GM21381 (cell line): ENCODE measurements at regions not wholly inside any gene's neighbourhood (a gene's known extent, or its start where the extent isn't known, plus 50 kb on each side); places are given as distances from the start of the nearest gene placed in this dataset.
"Not testable (repeated sequence)": the region's sequence is repeated elsewhere in the genome, so short reads cannot be mapped to it uniquely, and the experiment has no call there.

Source experiments
- ATAC-seq: cut with Tn5 transposase; IDR thresholded peaks from one replicate; pipeline ENCODE4 v1.9.1; 2021; ENCODE audit warnings: mild to moderate bottlenecking, moderate library complexity; ENCODE audit not compliant: unreplicated experiment

DNA sequence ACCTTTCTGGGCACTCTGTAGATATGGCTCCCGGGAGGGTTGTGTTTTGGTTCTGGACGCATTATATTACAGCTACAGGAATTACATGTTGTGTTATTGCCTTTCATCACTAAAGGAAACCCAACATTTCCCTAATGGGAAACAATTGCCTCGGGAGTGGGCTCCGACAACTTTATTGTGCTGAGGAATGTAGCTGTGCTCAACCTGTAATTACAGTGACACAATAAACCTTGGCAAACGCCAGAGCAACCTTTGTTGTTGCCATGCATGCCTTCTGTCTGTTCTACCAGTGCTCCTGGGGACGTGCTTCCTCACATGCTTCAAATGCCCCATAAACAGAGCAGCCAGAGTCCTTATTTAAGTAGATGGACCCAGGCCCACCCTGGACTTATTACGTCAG, 182.4 kb downstream of the DIRAS2 start:
- no peak for ATAC-seq

DNA sequence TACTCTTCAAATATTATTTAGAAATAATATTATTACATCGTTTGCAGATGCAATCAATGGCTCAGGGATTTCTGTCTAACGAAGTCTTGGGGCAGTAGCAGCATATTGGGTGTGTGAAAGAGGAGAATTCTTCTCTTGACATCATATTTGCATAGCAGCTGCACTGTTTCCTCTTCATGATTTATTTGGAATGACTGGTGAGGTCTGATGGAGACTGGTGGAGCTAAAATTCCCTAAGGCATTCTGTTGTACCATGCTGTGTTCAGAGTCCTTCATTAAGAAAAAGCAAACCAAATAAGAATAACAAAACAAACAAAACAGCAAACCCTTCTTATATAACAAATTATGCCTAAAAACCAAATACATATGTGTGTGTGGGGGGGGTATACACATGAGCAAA, 177.6 kb downstream of the DIRAS2 start:
- ATAC-seq: no peak

DNA sequence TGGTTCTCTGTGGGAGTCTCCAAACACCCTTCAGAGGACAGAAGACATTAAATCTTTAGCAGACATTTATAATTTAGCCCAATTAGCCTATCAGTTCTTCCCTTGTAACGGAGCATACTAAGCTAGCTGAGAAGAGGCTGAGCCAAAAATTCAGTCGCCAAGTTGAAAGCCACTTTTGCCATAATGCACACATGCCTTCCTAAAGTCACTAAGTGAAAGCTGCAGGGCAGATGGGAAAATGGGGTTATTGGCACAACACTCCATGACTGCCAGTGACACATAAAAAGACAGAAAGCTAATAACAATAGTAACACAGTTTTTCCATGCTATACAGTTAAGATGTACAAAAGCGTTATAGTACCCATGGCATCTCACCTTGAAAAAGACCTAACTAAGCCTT, 176.2 kb downstream of the DIRAS2 start:
- no peak for ATAC-seq

GRCh38 chr9:90469435-90469834, 173.2 kb downstream of the DIRAS2 start:
- no peak for ATAC-seq

DNA sequence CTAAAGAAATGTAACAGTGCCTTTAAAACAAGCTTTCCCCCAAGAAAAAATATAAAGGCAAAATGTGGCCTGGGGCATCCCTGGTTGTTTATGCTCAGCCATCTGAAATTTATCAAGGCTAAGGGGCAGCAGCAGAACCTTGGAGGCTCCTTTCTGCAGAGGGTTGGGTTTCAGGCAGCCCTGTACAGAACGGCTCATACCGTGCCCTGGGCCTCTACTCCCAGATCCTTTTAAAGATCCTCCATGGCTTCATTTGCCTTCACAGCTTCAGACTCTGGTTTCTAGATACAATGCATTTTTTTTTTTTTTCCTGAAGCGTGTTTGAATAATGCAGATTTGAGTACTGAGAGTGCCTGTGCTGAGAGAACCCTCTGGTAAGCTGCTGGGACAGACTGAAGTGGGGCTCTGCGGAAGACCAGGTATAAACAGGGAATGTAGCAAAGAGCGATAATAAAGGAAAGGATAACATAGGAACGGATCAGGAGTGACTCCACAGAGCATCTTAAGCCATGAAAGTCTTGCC, 172.7 kb downstream of the DIRAS2 start:
- no peak for ATAC-seq

DNA sequence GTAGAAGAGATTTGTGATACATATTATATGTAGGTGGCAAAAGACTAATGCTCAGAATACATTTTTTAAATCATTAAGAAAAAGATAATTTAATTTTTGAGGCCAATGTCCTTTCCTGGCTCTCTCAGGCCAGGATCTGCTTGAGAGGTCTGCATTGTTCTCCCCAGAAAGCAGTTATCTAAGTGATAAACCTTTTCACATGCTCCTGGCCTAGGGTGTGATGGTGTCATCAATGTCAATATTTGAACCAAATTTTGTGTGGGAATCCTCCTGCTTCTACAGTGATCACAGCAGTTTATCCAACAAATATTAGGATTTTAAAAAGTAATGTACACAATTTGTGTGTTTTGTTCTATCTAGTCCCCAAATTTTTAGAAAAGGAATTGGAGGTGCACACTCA, 166.6 kb downstream of the DIRAS2 start:
- no peak for ATAC-seq

- ATAC-seq: no peak
Measured at GRCh38 chr9:90477535-90477934, 165.1 kb downstream of the DIRAS2 start.

GRCh38 chr9:90478821-90479220, 163.8 kb downstream of the DIRAS2 start:
- no peak for ATAC-seq

DNA sequence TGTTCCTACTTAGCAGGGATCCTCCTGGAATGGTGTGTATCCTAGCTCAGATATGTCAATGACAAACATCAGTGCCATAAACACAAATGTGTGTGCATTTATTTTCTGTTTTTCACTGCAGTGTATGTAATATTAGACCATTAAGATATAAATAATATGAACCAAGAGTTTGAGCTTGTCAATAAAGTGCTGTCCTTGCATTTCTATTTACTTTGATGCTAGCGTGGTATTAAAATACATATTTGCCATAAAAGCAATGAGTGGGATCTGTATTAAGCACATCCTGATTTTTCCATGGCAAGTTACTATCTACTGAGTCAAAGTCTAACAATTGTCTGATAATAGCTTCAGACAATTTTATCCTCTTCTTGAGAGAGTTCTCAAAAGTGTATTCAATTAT, 157.6 kb downstream of the DIRAS2 start:
- ATAC-seq: no peak

GRCh38 chr9:90489066-90489465, 153.6 kb downstream of the DIRAS2 start:
- ATAC-seq: no peak

DNA sequence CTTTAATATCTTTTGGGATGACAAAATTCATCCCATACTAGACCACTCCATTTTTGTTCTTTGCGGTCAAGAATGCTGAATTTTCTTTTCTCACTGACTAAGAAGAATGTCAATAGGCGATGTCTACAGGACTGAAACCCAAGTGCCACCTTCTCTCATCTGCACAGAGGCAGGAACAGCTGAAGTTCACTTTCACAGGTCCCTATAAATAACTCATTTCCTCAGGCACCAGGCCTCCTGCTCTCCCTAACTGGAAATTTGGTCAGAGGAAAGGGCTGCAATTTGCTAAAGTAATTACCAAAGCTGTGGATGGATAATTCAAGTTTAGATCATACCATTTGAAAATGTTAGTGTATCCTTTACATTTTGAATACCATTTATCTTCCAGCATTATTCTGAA, 142.9 kb downstream of the DIRAS2 start:
- ATAC-seq: no peak

- no peak for ATAC-seq
Measured at GRCh38 chr9:90502134-90502533, 140.5 kb downstream of the DIRAS2 start.

GRCh38 chr9:90504486-90504885, 138.1 kb downstream of the DIRAS2 start:
- ATAC-seq: peak; percentile 59

- ATAC-seq: no peak
Measured at GRCh38 chr9:90505695-90506094, 136.9 kb downstream of the DIRAS2 start.

DNA sequence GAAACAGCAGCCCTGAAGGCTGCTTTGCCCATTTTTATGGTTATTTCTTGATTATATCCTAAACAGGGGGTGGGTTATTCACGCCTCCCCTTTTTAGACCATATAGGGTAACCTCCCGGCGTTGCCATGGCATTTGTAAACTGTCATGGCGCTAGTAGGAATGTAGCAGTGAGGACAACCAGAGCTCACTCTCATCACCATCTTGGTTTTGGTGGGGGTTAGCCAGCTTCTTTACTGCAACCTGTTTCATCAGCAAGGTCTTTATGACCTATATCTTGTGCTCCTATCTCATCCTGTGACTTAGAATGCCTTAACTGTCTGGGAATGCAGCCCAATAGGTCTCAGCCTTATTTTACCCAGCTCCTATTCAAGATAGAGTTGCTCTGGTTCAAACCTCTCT, 136.2 kb downstream of the DIRAS2 start:
- not testable (repeated sequence) for ATAC-seq

GRCh38 chr9:90507621-90508020, 135.0 kb downstream of the DIRAS2 start:
- ATAC-seq: no peak

DNA sequence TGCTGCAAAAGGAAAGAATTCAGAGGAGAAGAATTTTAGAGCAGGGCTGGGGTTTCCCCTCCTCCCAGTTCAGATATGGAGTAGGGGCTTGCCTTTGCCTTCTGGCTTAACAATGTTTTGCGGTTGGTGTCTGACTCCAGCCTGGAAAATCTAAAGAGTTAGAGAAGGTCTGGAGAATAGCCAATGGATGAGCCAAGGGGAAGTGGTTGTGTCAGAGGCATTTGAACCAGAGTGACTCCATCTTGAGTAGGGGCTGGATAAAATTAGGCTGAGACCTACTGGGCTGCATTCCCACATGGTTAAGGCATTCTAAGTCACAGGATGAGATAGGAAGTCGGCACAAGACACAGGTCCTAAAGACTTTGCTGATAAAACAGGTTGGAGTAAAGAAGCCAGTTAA, 133.7 kb downstream of the DIRAS2 start:
- no peak for ATAC-seq

DNA sequence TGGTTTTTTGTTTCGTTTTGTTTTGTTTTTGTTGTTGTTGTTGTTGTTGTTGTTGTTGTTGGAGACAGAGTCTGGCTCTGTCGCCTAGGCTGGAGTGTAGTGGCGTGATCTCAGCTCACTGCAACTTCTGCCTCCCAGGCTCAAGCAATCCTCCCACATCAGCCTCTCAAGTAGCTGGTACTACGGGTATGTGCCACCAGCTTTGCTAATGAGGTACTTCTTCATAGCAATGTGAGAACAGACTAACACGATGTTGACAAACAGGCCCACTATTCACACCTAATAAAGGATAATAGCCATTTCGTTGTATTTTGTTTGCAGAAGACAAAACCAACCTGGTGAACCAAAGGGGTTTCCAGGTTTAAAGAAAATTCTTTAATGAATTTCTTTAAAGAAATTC, 130.9 kb downstream of the DIRAS2 start:
- ATAC-seq: no peak

- no peak for ATAC-seq
Measured at GRCh38 chr9:90514877-90515276, 127.7 kb downstream of the DIRAS2 start.

- ATAC-seq: no peak
Measured at GRCh38 chr9:90515510-90515909, 127.1 kb downstream of the DIRAS2 start.

DNA sequence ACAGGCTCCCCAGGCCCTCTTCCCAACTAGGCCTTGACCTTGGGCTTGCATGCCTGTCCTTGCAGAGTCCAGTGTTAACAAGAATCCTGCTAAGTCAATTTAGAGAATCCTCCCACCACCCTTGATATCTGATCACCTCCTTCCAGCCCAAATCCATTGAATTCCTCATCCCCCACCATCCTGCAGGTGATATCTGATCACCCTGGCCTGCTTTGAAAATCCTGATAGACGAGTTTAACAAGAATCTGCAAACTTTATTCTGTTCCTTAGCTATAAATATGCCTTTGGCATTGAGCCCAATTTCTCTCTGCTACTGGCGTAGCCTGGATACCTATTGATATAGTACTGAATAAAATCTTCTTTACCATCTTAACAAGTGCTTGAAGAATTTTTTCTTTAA, 125.5 kb downstream of the DIRAS2 start:
- ATAC-seq: no peak

DNA sequence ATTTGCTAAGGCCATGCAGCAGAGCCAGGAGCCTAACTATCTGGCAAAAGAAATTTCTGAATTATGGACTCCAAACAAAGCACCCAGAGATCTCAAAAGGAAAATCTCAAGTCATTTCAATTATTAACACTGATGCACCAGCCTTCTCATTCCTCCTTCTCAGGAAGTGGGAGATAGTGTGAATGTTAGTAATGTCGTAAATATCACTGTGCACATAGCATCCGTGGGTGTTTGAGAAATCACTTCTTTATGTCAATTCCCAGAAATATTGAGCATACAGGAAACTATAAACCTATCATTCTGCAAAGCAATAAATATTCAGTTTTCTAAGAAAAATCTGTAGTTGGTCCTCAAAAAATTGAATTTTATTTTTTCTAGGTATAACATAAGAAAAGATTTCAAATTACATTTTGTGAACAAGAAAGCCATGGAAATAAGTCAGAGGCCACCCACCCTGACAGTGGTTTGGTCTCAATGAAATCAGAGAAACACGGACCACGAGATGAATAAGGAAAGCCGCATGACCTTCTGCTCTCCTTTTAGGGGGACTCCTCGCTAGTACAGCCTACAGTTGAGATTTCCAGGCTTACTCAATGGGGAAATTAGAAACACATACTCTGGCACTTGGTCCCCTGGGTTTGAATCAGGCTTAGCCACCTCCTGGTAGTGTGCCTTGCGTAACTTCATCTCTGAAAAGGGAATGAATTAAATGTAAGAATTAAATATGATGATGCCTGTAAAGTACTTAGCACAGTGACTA, 120.6 kb downstream of the DIRAS2 start:
- ATAC-seq: no peak

DNA sequence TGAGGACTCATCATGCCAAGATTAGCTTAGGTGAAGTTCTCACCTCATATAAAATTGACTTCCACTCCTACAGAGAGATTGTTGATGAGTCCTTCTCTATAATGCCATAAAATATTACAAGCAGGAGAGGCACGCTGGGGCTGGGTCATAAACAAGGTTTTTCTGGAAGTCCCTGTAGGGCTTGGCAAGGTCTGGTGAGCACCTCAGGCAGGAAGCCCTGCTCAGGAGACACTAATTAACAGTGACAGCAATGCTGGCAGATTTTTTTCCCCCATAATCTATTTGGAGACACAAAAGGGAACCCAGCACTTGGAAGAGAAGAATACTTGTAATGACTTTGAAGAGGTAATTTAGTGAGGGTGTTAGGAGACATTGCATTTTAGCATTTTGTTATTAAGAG, 118.7 kb downstream of the DIRAS2 start:
- ATAC-seq: no peak
